SK-N-SH treated with all-trans-retinoic acid at 6 μM for 48 hours (cell line): ENCODE measurements at regions not wholly inside any gene's neighbourhood (a gene's known extent, or its start where the extent isn't known, plus 50 kb on each side); places are given as distances from the start of the nearest gene placed in this dataset.
"Not testable (repeated sequence)": the region's sequence is repeated elsewhere in the genome, so short reads cannot be mapped to it uniquely, and the experiment has no call there.

Experiments
- GLIS3 ChIP-seq: fragments of 250-450 bp; sonication (Bioruptor Pico); IDR thresholded peaks from 2 replicates; pipeline ENCODE4 v1.5.0; 2020; ENCODE audit warnings: mild to moderate bottlenecking, moderate library complexity
- OSR1 ChIP-seq: fragments of 250-450 bp; sonication (Bioruptor Pico); IDR thresholded peaks from 2 replicates; pipeline ENCODE4 v1.8.0; 2022; ENCODE audit warnings: moderate library complexity, mild to moderate bottlenecking, inconsistent platforms
- RARB ChIP-seq: fragments of 250-450 bp; sonication (Bioruptor Pico); IDR thresholded peaks from 2 replicates; pipeline ENCODE4 v1.8.0; 2021; ENCODE audit warnings: mild to moderate bottlenecking, moderate library complexity
- TOX ChIP-seq: fragments of 250-450 bp; sonication (Bioruptor Pico); IDR thresholded peaks from 2 replicates; pipeline ENCODE4 v1.8.0; 2021; ENCODE audit warnings: mild to moderate bottlenecking, moderate library complexity, borderline replicate concordance
- ZFP30 ChIP-seq: fragments of 450-650 bp; formaldehyde crosslinking; IDR thresholded peaks from 2 replicates; pipeline ENCODE4 v1.5.0; 2022; ENCODE audit warnings: mild to moderate bottlenecking, moderate library complexity
- TF ChIP-seq, protein P1 (sequence below): fragments of 250-450 bp; sonication (Bioruptor Pico); IDR thresholded peaks from 2 replicates; pipeline ENCODE4 v1.5.1; 2021; ENCODE audit warnings: mild to moderate bottlenecking, moderate library complexity

DNA sequence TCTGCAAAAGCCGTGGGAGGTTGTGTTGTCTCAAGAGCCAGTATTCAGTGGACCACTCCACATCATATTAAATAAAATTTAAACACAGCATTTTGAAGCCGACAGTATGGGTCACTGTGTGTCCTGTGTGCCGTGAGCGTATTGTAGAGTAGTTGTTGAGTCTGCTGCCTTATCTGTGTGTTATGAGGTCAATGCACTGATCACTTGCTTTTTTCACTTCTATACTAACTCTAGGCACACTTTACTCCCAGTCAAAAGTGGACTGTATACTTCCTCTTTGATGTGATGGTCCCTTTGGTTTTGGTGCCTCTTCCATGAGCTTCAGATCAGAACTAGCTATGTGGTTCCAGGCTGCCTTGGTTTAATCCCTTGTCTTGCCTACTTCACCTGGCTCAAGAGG is 84.3 kb downstream of the PPIAL4A start:
- not testable (repeated sequence) for TF ChIP-seq GLIS3; TOX; ZFP30 (CRISPR knock-in tag); RARB (CRISPR knock-in tag); OSR1 (CRISPR knock-in tag)
- TF ChIP-seq, protein P1, sequence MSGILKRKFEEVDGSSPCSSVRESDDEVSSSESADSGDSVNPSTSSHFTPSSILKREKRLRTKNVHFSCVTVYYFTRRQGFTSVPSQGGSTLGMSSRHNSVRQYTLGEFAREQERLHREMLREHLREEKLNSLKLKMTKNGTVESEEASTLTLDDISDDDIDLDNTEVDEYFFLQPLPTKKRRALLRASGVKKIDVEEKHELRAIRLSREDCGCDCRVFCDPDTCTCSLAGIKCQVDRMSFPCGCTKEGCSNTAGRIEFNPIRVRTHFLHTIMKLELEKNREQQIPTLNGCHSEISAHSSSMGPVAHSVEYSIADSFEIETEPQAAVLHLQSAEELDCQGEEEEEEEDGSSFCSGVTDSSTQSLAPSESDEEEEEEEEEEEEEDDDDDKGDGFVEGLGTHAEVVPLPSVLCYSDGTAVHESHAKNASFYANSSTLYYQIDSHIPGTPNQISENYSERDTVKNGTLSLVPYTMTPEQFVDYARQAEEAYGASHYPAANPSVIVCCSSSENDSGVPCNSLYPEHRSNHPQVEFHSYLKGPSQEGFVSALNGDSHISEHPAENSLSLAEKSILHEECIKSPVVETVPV (CRISPR knock-in tag): not testable (repeated sequence)
